Stomach (tissue), 8 donors: ENCODE measurements at regions not wholly inside any gene's neighbourhood (a gene's known extent, or its start where the extent isn't known, plus 50 kb on each side); places are given as distances from the start of the nearest gene placed in this dataset.

Experiments used
- DNase-seq, 2 donors: peaks; one replicate each; pipeline versions ENCODE4 v3.0.0 to v3.0.0-alpha.2; 2013 to 2019
- H3K27ac ChIP-seq, 5 donors: fragments of 200-600 bp in 4 of 5; sonication (generic) in 4 of 5; one replicate each; pipeline ENCODE4 v1.5.1; 2013 to 2019; ENCODE audit warnings: mild to moderate bottlenecking in 1 of 5, moderate library complexity in 1 of 5
- H3K27me3 ChIP-seq, 3 donors: fragments of 200-600 bp; sonication (generic); one replicate each; pipeline ENCODE4 v1.5.1; 2017 to 2019; ENCODE audit warnings: mixed run types in 1 of 3
- H3K36me3 ChIP-seq, 4 donors: fragments of 200-600 bp; sonication (generic); 1 replicate in 3 of 4; 2 replicates in 1 of 4; pipeline ENCODE4 v1.5.1; 2016 to 2019
- H3K4me1 ChIP-seq, 4 donors: fragments of 200-600 bp; sonication (generic); one replicate each; pipeline ENCODE4 v1.5.1; 2016 to 2019
- H3K4me3 ChIP-seq, 4 donors: fragments of 200-600 bp; sonication (generic) in 3 of 4; one replicate each; pipeline ENCODE4 v1.5.1; 2016 to 2019; ENCODE audit warnings: mild to moderate bottlenecking in 1 of 4
- H3K9me3 ChIP-seq, 4 donors: fragments of 200-600 bp; sonication (generic); one replicate each; pipeline ENCODE4 v1.5.1; 2016 to 2019
- EP300 ChIP-seq: sonication (generic); formaldehyde crosslinking; IDR thresholded peaks from one replicate; pipeline ENCODE4 v1.6.1; 2017; ENCODE audit warnings: antibody characterized with exemption
- POLR2A ChIP-seq, 4 donors: fragments of 450-650 bp; IDR thresholded peaks; one replicate each; pipeline ENCODE4 v1.6.1; 2016; ENCODE audit warnings: antibody characterized with exemption in 4 of 4, control low read depth in 2 of 4, mild to moderate bottlenecking in 1 of 4, moderate library complexity in 1 of 4
- POLR2AphosphoS5 ChIP-seq, 3 donors: sonication (generic); formaldehyde crosslinking; IDR thresholded peaks; one replicate each; pipeline ENCODE4 v1.6.1; 2016; ENCODE audit warnings: antibody characterized with exemption in 3 of 3
- WGBS, 5 donors: extraction: QIAGEN DNeasy Blood & Tissue Kit in 3 of 5; methylation state at CpG; one replicate each; pipeline versions ENCODE4 v1.1.5 to v1.1.7; 2013 to 2018; 5-methylcytosine and 5-hydroxymethylcytosine counted together
- intact Hi-C: fragments of 100-400 bp; cut with DNase I; formaldehyde crosslinking; loops from one replicate; pipeline ENCODE4 v1.15.1; 2023; ENCODE audit warnings: low total_unique reads
- TF ChIP-seq, protein P1 (sequence below), 7 experiments: fragments of 450-650 bp in 4 of 7; fragments of 200-600 bp in 3 of 7; sonication (generic) in 3 of 7; IDR thresholded peaks; one replicate each; pipeline ENCODE4 v1.5.1; 2016 to 2019; ENCODE audit warnings: antibody characterized with exemption in 7 of 7, control low read depth in 2 of 7, mild to moderate bottlenecking in 1 of 7
- donor health status: healthy with polysubstance abuse.
- donor health status: Bipolar disorder and iron deficiency.
- donor health status: healthy.

DNA sequence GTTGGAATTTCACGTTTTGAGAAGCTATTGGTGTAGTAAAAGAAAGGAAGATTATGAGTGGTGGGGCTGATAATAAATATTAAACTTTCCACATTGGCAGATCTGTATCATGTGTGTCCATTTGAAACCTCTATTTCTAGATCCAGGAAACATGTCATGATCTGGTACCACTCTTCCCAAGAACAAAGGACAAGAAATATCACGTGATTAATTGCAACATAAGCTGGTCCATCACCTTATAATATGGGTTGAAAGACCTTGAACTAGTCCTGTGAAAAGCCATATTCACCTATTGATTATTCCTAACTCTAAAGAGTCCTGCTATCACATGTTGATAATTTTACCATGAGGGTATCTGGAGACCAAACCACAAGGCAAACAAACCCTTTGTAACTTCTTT, 335.3 kb upstream of the SMIM21 start:
- Histone ChIP-seq H3K27me3 (no peaks in the 10 kb centered on the region), H3K27ac (no peak overlapping the region), H3K36me3 (no peaks in the 10 kb centered on the region), H3K9me3 (no peaks in the 10 kb centered on the region), H3K4me3 (no peak overlapping the region), H3K4me1 (no peaks in the 10 kb centered on the region)
- TF ChIP-seq POLR2A (IDR thresholded peaks at IDR 0.05), result no peak
- TF ChIP-seq, protein P1, sequence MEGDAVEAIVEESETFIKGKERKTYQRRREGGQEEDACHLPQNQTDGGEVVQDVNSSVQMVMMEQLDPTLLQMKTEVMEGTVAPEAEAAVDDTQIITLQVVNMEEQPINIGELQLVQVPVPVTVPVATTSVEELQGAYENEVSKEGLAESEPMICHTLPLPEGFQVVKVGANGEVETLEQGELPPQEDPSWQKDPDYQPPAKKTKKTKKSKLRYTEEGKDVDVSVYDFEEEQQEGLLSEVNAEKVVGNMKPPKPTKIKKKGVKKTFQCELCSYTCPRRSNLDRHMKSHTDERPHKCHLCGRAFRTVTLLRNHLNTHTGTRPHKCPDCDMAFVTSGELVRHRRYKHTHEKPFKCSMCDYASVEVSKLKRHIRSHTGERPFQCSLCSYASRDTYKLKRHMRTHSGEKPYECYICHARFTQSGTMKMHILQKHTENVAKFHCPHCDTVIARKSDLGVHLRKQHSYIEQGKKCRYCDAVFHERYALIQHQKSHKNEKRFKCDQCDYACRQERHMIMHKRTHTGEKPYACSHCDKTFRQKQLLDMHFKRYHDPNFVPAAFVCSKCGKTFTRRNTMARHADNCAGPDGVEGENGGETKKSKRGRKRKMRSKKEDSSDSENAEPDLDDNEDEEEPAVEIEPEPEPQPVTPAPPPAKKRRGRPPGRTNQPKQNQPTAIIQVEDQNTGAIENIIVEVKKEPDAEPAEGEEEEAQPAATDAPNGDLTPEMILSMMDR (IDR thresholded peaks at IDR 0.05), result no peak
- TF ChIP-seq POLR2AphosphoS5 (IDR thresholded peaks at IDR 0.05), result no peak
- TF ChIP-seq EP300, result no peak
- no peak for DNase-seq
- intact Hi-C loops, result no loop called here
- WGBS, 5 donors, result 39 to 56% (median 49%) methylated on average over 2 of the region's 2 CpGs

DNA sequence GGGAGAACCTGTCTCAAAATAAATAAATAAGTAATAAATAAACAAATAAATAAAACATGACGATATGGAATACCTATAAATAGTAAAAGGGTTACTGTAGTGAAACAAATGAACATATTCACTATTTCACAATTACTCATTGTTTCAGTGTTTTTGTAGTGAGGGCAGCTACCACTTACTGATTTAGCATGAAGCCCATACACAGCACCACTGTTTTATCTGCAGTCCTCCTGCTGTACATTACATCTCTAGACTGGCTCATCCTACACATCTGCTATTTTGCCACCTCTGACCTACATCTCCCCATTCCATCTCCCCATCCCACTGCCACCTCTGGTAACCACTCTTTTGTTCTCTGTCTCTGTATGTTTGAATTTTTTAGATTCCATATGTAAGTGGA, 332.7 kb upstream of the SMIM21 start:
- Histone ChIP-seq H3K9me3 (no peaks in the 10 kb centered on the region), H3K27ac (no peak overlapping the region), H3K4me1 (no peaks in the 10 kb centered on the region), H3K36me3 (no peaks in the 10 kb centered on the region), H3K27me3 (no peaks in the 10 kb centered on the region), H3K4me3 (no peak overlapping the region)
- WGBS, 5 donors, result 50 to 77% (median 61%) methylated on average over 1 of the region's 1 CpG
- intact Hi-C loops, result no loop called here
- no peak for TF ChIP-seq POLR2AphosphoS5 (IDR thresholded peaks at IDR 0.05)
- TF ChIP-seq POLR2A (IDR thresholded peaks at IDR 0.05), result no peak
- TF ChIP-seq, protein P1 (IDR thresholded peaks at IDR 0.05), result no peak
- no peak for TF ChIP-seq EP300
- no peak for DNase-seq

DNA sequence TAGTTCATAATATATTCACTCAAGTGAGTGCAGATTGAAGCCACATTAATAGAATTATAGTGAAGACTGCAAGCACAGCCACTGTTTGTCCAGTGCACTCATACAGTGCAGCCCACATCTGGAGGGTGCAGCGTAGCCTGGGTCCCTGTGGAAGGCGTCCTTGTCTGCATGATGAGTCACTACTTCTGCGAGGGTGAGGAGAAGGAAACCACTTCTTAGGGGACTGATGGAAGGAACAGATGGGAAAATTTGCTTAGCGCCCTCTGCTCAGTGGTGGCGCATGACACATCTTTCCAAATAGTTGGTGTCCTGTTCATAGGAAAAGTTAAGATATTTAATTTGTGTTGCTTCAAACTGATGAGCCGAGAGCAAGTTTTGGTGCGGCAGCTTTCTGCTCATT, 330.4 kb upstream of the SMIM21 start:
- Histone ChIP-seq H3K36me3 (no peaks in the 10 kb centered on the region), H3K9me3 (no peaks in the 10 kb centered on the region), H3K27ac (no peak overlapping the region), H3K4me1 (no peaks in the 10 kb centered on the region), H3K27me3 (no peaks in the 10 kb centered on the region), H3K4me3 (no peak overlapping the region)
- no peak for TF ChIP-seq EP300
- TF ChIP-seq, protein P1 (IDR thresholded peaks at IDR 0.05), result no peak
- 65 to 71% (median 66%) methylated on average over 7 of the region's 7 CpGs for WGBS, 5 donors
- no peak for DNase-seq
- intact Hi-C loops, result no loop called here

DNA sequence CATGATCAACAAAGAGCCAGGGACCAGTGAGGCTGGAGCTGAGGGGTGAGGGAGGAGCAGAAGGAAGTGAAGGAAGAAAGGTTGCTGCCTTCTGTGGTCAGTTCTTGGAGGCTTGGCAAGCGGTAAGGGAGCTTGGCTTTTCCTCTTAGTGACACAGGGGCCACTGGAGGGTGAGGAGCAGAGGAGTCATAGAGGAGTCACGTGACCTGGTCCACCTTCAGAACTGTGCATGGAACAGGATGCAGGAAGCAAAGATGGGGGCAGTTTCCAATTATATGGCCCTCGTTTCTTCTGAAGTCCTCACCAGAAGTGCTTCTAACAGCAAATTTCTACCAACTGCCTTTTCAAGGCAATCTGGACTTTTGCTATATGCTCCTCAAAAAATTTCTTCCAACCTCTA, 326.9 kb upstream of the SMIM21 start:
- TF ChIP-seq, protein P1 (IDR thresholded peaks at IDR 0.05), result no peak
- TF ChIP-seq POLR2A (IDR thresholded peaks at IDR 0.05) (no peak), EP300 (no peak)
- Histone ChIP-seq H3K4me1 (no peaks in the 10 kb centered on the region), H3K4me3 (no peak overlapping the region), H3K27me3 (no peaks in the 10 kb centered on the region), H3K27ac (no peak overlapping the region), H3K9me3 (no peaks in the 10 kb centered on the region), H3K36me3 (no peaks in the 10 kb centered on the region)
- no peak for DNase-seq
- intact Hi-C loops, result no loop called here
- WGBS, 5 donors, result 58 to 82% (median 73%) methylated on average over 3 of the region's 3 CpGs

DNA sequence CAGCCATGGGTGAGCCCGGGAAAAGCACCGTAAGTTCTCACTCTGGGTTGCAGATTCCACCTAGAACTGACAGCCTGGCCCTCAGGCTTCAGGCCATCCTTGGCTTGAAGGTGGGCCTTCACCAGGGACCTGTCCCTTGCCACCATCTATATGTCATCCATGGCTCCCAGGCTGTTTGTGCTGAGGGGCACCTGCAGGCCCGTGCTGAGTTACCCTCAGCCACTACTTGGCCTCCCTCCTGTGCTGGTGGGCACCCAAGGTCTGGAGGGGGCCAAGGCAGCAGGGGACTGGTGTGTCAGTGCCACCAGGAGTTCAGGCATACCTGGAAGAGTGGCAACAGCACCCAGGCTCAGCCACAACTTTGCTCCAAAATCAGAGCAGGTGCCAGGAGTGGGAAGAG, 326.2 kb upstream of the SMIM21 start:
- Histone ChIP-seq H3K4me3 (no peak overlapping the region), H3K27ac (no peak overlapping the region), H3K9me3 (no peaks in the 10 kb centered on the region), H3K36me3 (no peaks in the 10 kb centered on the region), H3K27me3 (no peaks in the 10 kb centered on the region), H3K4me1 (no peaks in the 10 kb centered on the region)
- no peak for TF ChIP-seq EP300
- no peak for TF ChIP-seq POLR2AphosphoS5 (IDR thresholded peaks at IDR 0.05)
- no peak for DNase-seq
- 75 to 94% (median 87%) methylated on average over 3 of the region's 3 CpGs for WGBS, 5 donors
- intact Hi-C loops, result no loop called here
